Large intestine (tissue), 3 donors: ENCODE measurements at regions not wholly inside any gene's neighbourhood (a gene's known extent, or its start where the extent isn't known, plus 50 kb on each side); places are given as distances from the start of the nearest gene placed in this dataset.
A peak's percentile ranks its signal among the peaks of the same experiment; 100 is the strongest.
"Not testable (repeated sequence)": the region's sequence is repeated elsewhere in the genome, so short reads cannot be mapped to it uniquely, and the experiment has no call there.

Experiments used
- DNase-seq, 2 donors: peaks; one replicate each; pipeline versions ENCODE4 v3.0.0 to v3.0.0-alpha.2; 2013
- H3K27ac ChIP-seq: one replicate; pipeline ENCODE4 v1.5.1; 2013; ENCODE audit warnings: low read length
- H3K27me3 ChIP-seq: 2 replicates; pipeline ENCODE4 v1.6.1; 2013; ENCODE audit warnings: low read length; ENCODE audit not compliant: control insufficient read depth, insufficient read depth
- H3K36me3 ChIP-seq: 2 replicates; pipeline ENCODE4 v1.6.1; 2013; ENCODE audit warnings: low read length; ENCODE audit not compliant: control insufficient read depth, insufficient read depth
- H3K4me1 ChIP-seq: one replicate; pipeline ENCODE4 v1.6.1; 2013; ENCODE audit warnings: low read length; ENCODE audit not compliant: control insufficient read depth, insufficient read depth
- H3K4me3 ChIP-seq: one replicate; pipeline ENCODE4 v1.5.1; 2013; ENCODE audit warnings: low read length
- H3K9me3 ChIP-seq: one replicate; pipeline ENCODE4 v1.6.1; 2013; ENCODE audit warnings: mild to moderate bottlenecking, low read depth, low read length, moderate library complexity; ENCODE audit not compliant: control insufficient read depth
- WGBS: methylation state at CpG from one replicate; pipeline ENCODE4 v1.1.5; 2013; ENCODE audit warnings: low lambda C conversion rate; ENCODE audit not compliant: insufficient coverage; 5-methylcytosine and 5-hydroxymethylcytosine counted together

GRCh38 chr1:208979776-208980175 is 603.7 kb upstream of the CAMK1G start:
- Histone ChIP-seq H3K9me3 (no peaks in the 10 kb centered on the region), H3K36me3 (no peaks in the 10 kb centered on the region), H3K4me3 (no peak overlapping the region), H3K27me3 (no peaks in the 10 kb centered on the region), H3K4me1 (no peaks in the 10 kb centered on the region), H3K27ac (no peak overlapping the region)
- no peak for DNase-seq
- WGBS: no CpG with 5 or more reads among the region's 1 CpG

GRCh38 chr1:208980605-208981004 is 602.9 kb upstream of the CAMK1G start:
- H3K4me3 ChIP-seq: no peak overlapping the region
- H3K4me1 ChIP-seq: no peaks in the 10 kb centered on the region
- no peak overlapping the region for H3K27ac ChIP-seq
- no peaks in the 10 kb centered on the region for H3K27me3 ChIP-seq
- no peak for DNase-seq
- H3K9me3 ChIP-seq: no peaks in the 10 kb centered on the region
- H3K36me3 ChIP-seq: no peaks in the 10 kb centered on the region
- 89% methylated on average over 1 of the region's 1 CpG for WGBS

GRCh38 chr1:208985231-208985630 is 598.3 kb upstream of the CAMK1G start:
- no peak for DNase-seq
- no peaks in the 10 kb centered on the region for H3K36me3 ChIP-seq
- no CpG with 5 or more reads among the region's 1 CpG for WGBS

GRCh38 chr1:208988811-208989222 is 594.7 kb upstream of the CAMK1G start:
- peak overlapping the region; percentile 14 for H3K4me3 ChIP-seq
- H3K36me3 ChIP-seq: no peaks in the 10 kb centered on the region
- no peaks in the 10 kb centered on the region for H3K9me3 ChIP-seq
- no peaks in the 10 kb centered on the region for H3K27me3 ChIP-seq
- H3K4me1 ChIP-seq: peaks cover 5% of the 10 kb centered on the region
- peak; percentile 48 to 83 for DNase-seq
- peak overlapping the region; percentile 78 for H3K27ac ChIP-seq
- WGBS: 0% methylated on average over 2 of the region's 3 CpGs

More at GRCh38 chr1:208985231-208985630, 598.3 kb upstream of the CAMK1G start:
- H3K9me3 ChIP-seq: no peaks in the 10 kb centered on the region
- no peak overlapping the region for H3K27ac ChIP-seq
- H3K4me1 ChIP-seq: peaks cover 5% of the 10 kb centered on the region
- no peaks in the 10 kb centered on the region for H3K27me3 ChIP-seq
- no peak overlapping the region for H3K4me3 ChIP-seq

- Histone ChIP-seq H3K36me3 (no peaks in the 10 kb centered on the region), H3K4me1 (peaks cover 5% of the 10 kb centered on the region), H3K9me3 (no peaks in the 10 kb centered on the region), H3K27ac (no peak overlapping the region), H3K27me3 (no peaks in the 10 kb centered on the region), H3K4me3 (no peak overlapping the region)
- DNase-seq: no peak
- 100% methylated on average over 1 of the region's 2 CpGs for WGBS
Observed at GRCh38 chr1:208990456-208990855, 593.1 kb upstream of the CAMK1G start.

GRCh38 chr1:208997053-208997452 is 586.5 kb upstream of the CAMK1G start:
- not testable (repeated sequence) for H3K27ac ChIP-seq, H3K9me3 ChIP-seq, H3K27me3 ChIP-seq, H3K4me3 ChIP-seq, H3K36me3 ChIP-seq, H3K4me1 ChIP-seq, DNase-seq
- no CpG with 5 or more reads among the region's 2 CpGs for WGBS

- Histone ChIP-seq H3K9me3 (no peaks in the 10 kb centered on the region), H3K36me3 (no peaks in the 10 kb centered on the region), H3K4me3 (no peak overlapping the region), H3K27me3 (no peaks in the 10 kb centered on the region), H3K27ac (no peak overlapping the region), H3K4me1 (no peaks in the 10 kb centered on the region)
- 100% methylated on average over 1 of the region's 2 CpGs for WGBS
- no peak for DNase-seq
Observed at GRCh38 chr1:208997726-208998312, 585.7 kb upstream of the CAMK1G start.

GRCh38 chr1:209008586-209008985 is 574.9 kb upstream of the CAMK1G start:
- DNase-seq: no peak
- Histone ChIP-seq H3K9me3 (no peaks in the 10 kb centered on the region), H3K27ac (no peak overlapping the region), H3K4me3 (no peak overlapping the region), H3K27me3 (no peaks in the 10 kb centered on the region), H3K36me3 (no peaks in the 10 kb centered on the region), H3K4me1 (no peaks in the 10 kb centered on the region)
- no CpG with 5 or more reads among the region's 1 CpG for WGBS

GRCh38 chr1:209010475-209011230 is 572.9 kb upstream of the CAMK1G start:
- no peak for DNase-seq
- H3K4me1 ChIP-seq: no peaks in the 10 kb centered on the region
- H3K9me3 ChIP-seq: no peaks in the 10 kb centered on the region
- no peaks in the 10 kb centered on the region for H3K36me3 ChIP-seq
- no peak overlapping the region for H3K27ac ChIP-seq
- H3K27me3 ChIP-seq: no peaks in the 10 kb centered on the region
- 90% methylated on average over 1 of the region's 6 CpGs for WGBS
- no peak overlapping the region for H3K4me3 ChIP-seq

GRCh38 chr1:209012443-209013196 is 570.9 kb upstream of the CAMK1G start:
- WGBS: 100% methylated on average over 2 of the region's 6 CpGs
- Histone ChIP-seq H3K9me3 (no peaks in the 10 kb centered on the region), H3K4me1 (no peaks in the 10 kb centered on the region), H3K27ac (no peak overlapping the region), H3K36me3 (no peaks in the 10 kb centered on the region), H3K27me3 (no peaks in the 10 kb centered on the region), H3K4me3 (no peak overlapping the region)
- DNase-seq: no peak
